Mammary epithelial cell (primary cell): ENCODE measurements at regions not wholly inside any gene's neighbourhood (a gene's known extent, or its start where the extent isn't known, plus 50 kb on each side); places are given as distances from the start of the nearest gene placed in this dataset.

Experiments used
- CTCF ChIP-seq, 2 donors: IDR thresholded peaks in 1 of 2; conservative IDR thresholded peaks in 1 of 2; 2 replicates each; pipeline ENCODE4 v1.5.1; 2011 to 2012; ENCODE audit warnings: inconsistent platforms in 2 of 2, low read length in 2 of 2, mild to moderate bottlenecking in 2 of 2, control low read depth in 1 of 2, low read depth in 1 of 2; ENCODE audit not compliant: insufficient read depth in 1 of 2; ENCODE audit errors: extremely low read depth in 1 of 2
- EZH2 ChIP-seq: IDR thresholded peaks from 2 replicates; pipeline ENCODE4 v1.6.1; 2012; ENCODE audit warnings: low read length, inconsistent platforms, borderline replicate concordance

GRCh38 chr6:16851044-16851540 lies 89.8 kb upstream of the ATXN1 start:
- TF ChIP-seq CTCF (conservative IDR thresholded peaks at IDR 0.05 in 1 of 2, IDR thresholded peaks at IDR 0.05 in 1 of 2; ENCODE audit: extremely low read depth in 1 of 2, insufficient read depth in 1 of 2, low read depth in 1 of 2, low read length in 2 of 2) (no peak), EZH2 (no peak)
